WTC11 (cell line): ENCODE measurements at regions not wholly inside any gene's neighbourhood (a gene's known extent, or its start where the extent isn't known, plus 50 kb on each side); places are given as distances from the start of the nearest gene placed in this dataset.

Experiments
- ATAC-seq: fragments of 200-7000 bp; cut with Tn5 transposase; 2 replicates; pipeline ENCODE4 v1.10.0; 2021; ENCODE audit warnings: mild to moderate bottlenecking, moderate library complexity
- CTCF ChIA-PET: fragments of 300-600 bp; sonication (Branson Sonifier 250); formaldehyde crosslinking; loops from one replicate; lab custom pipeline; 2021; ENCODE audit warnings: antibody characterized with exemption; lab: Charles Lee
- POLR2A ChIA-PET: fragments of 350-600 bp; sonication (Branson Sonifier 250); formaldehyde crosslinking; loops from one replicate; lab custom pipeline; 2021; ENCODE audit warnings: antibody characterized with exemption; lab: Charles Lee
- DNase-seq: peaks from one replicate; pipeline ENCODE4 v3.0.0; 2021; ENCODE audit warnings: low spot score
- H3K27ac Mint-ChIP-seq: 2 replicates; pipeline ENCODE4 v1.8.0; 2021; ENCODE audit warnings: mixed read lengths
- H3K27me3 Mint-ChIP-seq: 2 replicates; pipeline ENCODE4 v1.8.0; 2021; ENCODE audit warnings: low read depth, mild to moderate bottlenecking, moderate library complexity, mixed read lengths
- H3K36me3 Mint-ChIP-seq: 2 replicates; pipeline ENCODE4 v1.8.0; 2021; ENCODE audit warnings: mixed read lengths
- H3K4me1 Mint-ChIP-seq: 2 replicates; pipeline ENCODE4 v1.8.0; 2022; ENCODE audit warnings: mixed read lengths
- H3K4me3 Mint-ChIP-seq: 2 replicates; pipeline ENCODE4 v1.8.0; 2021; ENCODE audit warnings: mild to moderate bottlenecking, moderate library complexity, mixed read lengths
- H3K9me3 Mint-ChIP-seq: 2 replicates; pipeline ENCODE4 v1.8.0; 2021; ENCODE audit warnings: mixed read lengths
- AR ChIP-seq: fragments of 250-450 bp; sonication (Bioruptor Pico); IDR thresholded peaks from 2 replicates; pipeline ENCODE4 v1.9.0; 2021; ENCODE audit warnings: mild to moderate bottlenecking
- CREM ChIP-seq: sonication (generic); formaldehyde crosslinking; IDR thresholded peaks from 2 replicates; pipeline ENCODE4 v1.8.1; 2022; ENCODE audit warnings: mild to moderate bottlenecking, missing genetic modification reagents, moderate library complexity
- CTCF ChIP-seq: fragments of 200-600 bp; IDR thresholded peaks from 2 replicates; pipeline ENCODE4 v1.8.0; 2022; ENCODE audit warnings: antibody characterized with exemption
- FOXK1 ChIP-seq: sonication (generic); formaldehyde crosslinking; IDR thresholded peaks from 2 replicates; pipeline ENCODE4 v1.8.0; 2022; ENCODE audit warnings: mild to moderate bottlenecking, moderate library complexity, missing genetic modification reagents
- MYBL2 ChIP-seq: sonication (generic); formaldehyde crosslinking; IDR thresholded peaks from 2 replicates; pipeline ENCODE4 v1.8.1; 2023; ENCODE audit warnings: mild to moderate bottlenecking, moderate library complexity, missing genetic modification reagents
- NFATC4 ChIP-seq: fragments of 250-450 bp; sonication (Bioruptor Pico); IDR thresholded peaks from 2 replicates; pipeline ENCODE4 v1.9.0; 2021; ENCODE audit warnings: mild to moderate bottlenecking
- PRDM15 ChIP-seq: sonication (generic); formaldehyde crosslinking; IDR thresholded peaks from 2 replicates; pipeline ENCODE4 v1.8.0; 2022; ENCODE audit warnings: missing genetic modification reagents
- RORB ChIP-seq: fragments of 250-450 bp; sonication (Bioruptor Pico); IDR thresholded peaks from 2 replicates; pipeline ENCODE4 v1.9.0; 2021; ENCODE audit warnings: mild to moderate bottlenecking
- SMAD3 ChIP-seq: sonication (generic); formaldehyde crosslinking; IDR thresholded peaks from 2 replicates; pipeline ENCODE4 v1.8.0; 2022; ENCODE audit warnings: missing genetic modification reagents, mild to moderate bottlenecking, borderline replicate concordance
- SOX15 ChIP-seq: fragments of 250-450 bp; sonication (Bioruptor Pico); IDR thresholded peaks from 2 replicates; pipeline ENCODE4 v1.9.0; 2021; ENCODE audit warnings: mild to moderate bottlenecking
- TEAD1 ChIP-seq: sonication (generic); formaldehyde crosslinking; IDR thresholded peaks from 2 replicates; pipeline ENCODE4 v1.8.0; 2022; ENCODE audit warnings: mild to moderate bottlenecking, missing genetic modification reagents
- ZNF138 ChIP-seq: sonication (generic); formaldehyde crosslinking; conservative IDR thresholded peaks from 2 replicates; pipeline ENCODE4 v1.8.1; 2022; ENCODE audit warnings: mild to moderate bottlenecking, moderate library complexity, missing genetic modification reagents
- ZNF263 ChIP-seq: sonication (generic); formaldehyde crosslinking; IDR thresholded peaks from 2 replicates; pipeline ENCODE4 v1.8.1; 2022; ENCODE audit warnings: low read depth, mild to moderate bottlenecking, moderate library complexity, missing genetic modification reagents
- ZNF317 ChIP-seq: sonication (generic); formaldehyde crosslinking; IDR thresholded peaks from 2 replicates; pipeline ENCODE4 v1.8.1; 2023; ENCODE audit warnings: low read depth, mild to moderate bottlenecking, moderate library complexity, missing genetic modification reagents, borderline replicate concordance
- ZNF416 ChIP-seq: fragments of 250-450 bp; sonication (Bioruptor Pico); IDR thresholded peaks from 2 replicates; pipeline ENCODE4 v1.9.0; 2021; ENCODE audit warnings: mild to moderate bottlenecking, inconsistent platforms
- ZNF423 ChIP-seq: fragments of 250-450 bp; sonication (Bioruptor Pico); IDR thresholded peaks from 2 replicates; pipeline ENCODE4 v2.1.2; 2022; ENCODE audit warnings: mild to moderate bottlenecking, moderate library complexity
- ZNF512 ChIP-seq: sonication (generic); formaldehyde crosslinking; IDR thresholded peaks from 2 replicates; pipeline ENCODE4 v1.8.1; 2022; ENCODE audit warnings: missing genetic modification reagents, borderline replicate concordance

GRCh38 chr1:183711741-183712361 lies 58.7 kb upstream of the APOBEC4 start:
- ATAC-seq (no peak), DNase-seq (no peak)
- Mint-ChIP-seq H3K9me3 (no peaks in the 10 kb centered on the region), H3K4me3 (no peak overlapping the region), H3K36me3 (no peaks in the 10 kb centered on the region), H3K27ac (no peak overlapping the region), H3K4me1 (no peaks in the 10 kb centered on the region), H3K27me3 (no peaks in the 10 kb centered on the region)
- POLR2A ChIA-PET: no interaction called here
- CTCF ChIA-PET: interaction anchor here (1.0 to 1.4 kb wide), 2 partner anchors 27 to 204 kb away, joined by 3 to 6 read pairs; no protein-coding TSS in a partner anchor
- no peak for TF ChIP-seq ZNF138
- TF ChIP-seq CTCF: no peak
- no peak for TF ChIP-seq MYBL2 (CRISPR knock-in tag)
- TF ChIP-seq ZNF423 (CRISPR knock-in tag): no peak
- TF ChIP-seq SOX15 (CRISPR knock-in tag): no peak
- TF ChIP-seq SMAD3 (CRISPR knock-in tag): no peak
- no peak for TF ChIP-seq CREM (CRISPR knock-in tag)
- no peak for TF ChIP-seq ZNF512 (CRISPR knock-in tag)
- no peak for TF ChIP-seq ZNF263 (CRISPR knock-in tag)
- TF ChIP-seq ZNF416 (CRISPR knock-in tag): no peak
- TF ChIP-seq NFATC4 (CRISPR knock-in tag): no peak
- no peak for TF ChIP-seq PRDM15
- TF ChIP-seq AR (CRISPR knock-in tag): no peak
- TF ChIP-seq FOXK1: no peak
- TF ChIP-seq TEAD1: no peak
- TF ChIP-seq RORB (CRISPR knock-in tag): no peak
- no peak for TF ChIP-seq ZNF317 (CRISPR knock-in tag)
